Stimulated activated naive CD8-positive, alpha-beta T cell treated with anti-CD3 and anti-CD28 coated beads, Interleukin-15, Interleukin-2, amounts not matched to agents 100 ng/mL and 50 ng/mL, for 24 hours (primary cell): ENCODE measurements at regions not wholly inside any gene's neighbourhood (a gene's known extent, or its start where the extent isn't known, plus 50 kb on each side); places are given as distances from the start of the nearest gene placed in this dataset.
"Not testable (repeated sequence)": the region's sequence is repeated elsewhere in the genome, so short reads cannot be mapped to it uniquely, and the experiment has no call there.

Experiments
- H3K27ac Mint-ChIP-seq: one replicate; pipeline ENCODE4 v1.8.0; 2021; ENCODE audit warnings: mild to moderate bottlenecking, mixed read lengths
- H3K27me3 Mint-ChIP-seq: one replicate; pipeline ENCODE4 v1.8.0; 2021; ENCODE audit warnings: mixed read lengths
- H3K36me3 Mint-ChIP-seq: one replicate; pipeline ENCODE4 v1.8.0; 2021; ENCODE audit warnings: low read depth, mixed read lengths
- H3K4me1 Mint-ChIP-seq: one replicate; pipeline ENCODE4 v1.8.0; 2021; ENCODE audit warnings: low read depth, mixed read lengths
- H3K4me3 Mint-ChIP-seq: one replicate; pipeline ENCODE4 v1.8.0; 2021; ENCODE audit warnings: mild to moderate bottlenecking, mixed read lengths
- H3K9me3 Mint-ChIP-seq: one replicate; pipeline ENCODE4 v1.8.0; 2021; ENCODE audit warnings: mixed read lengths

DNA sequence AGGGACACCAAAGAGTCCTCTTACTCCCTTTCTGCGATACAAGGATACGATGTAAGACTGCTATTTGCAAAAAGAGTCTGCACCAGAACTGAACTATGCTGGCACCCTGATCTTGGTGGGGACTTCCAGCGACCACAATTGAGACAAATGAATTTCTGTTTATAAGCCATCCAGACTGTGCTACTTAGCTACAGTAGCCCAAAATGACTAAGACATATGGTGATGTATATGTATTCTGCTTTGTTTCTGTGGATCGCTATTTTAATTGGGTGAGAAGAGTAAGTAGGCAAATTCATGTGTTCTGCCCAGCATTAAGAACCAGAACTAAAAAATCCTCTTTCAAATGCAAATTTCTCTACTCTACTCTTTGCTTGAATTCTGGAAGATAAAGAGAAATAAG lies 720.9 kb downstream of the DIPK2A start:
- no peaks in the 10 kb centered on the region for H3K4me1 Mint-ChIP-seq
- H3K9me3 Mint-ChIP-seq: peaks cover 5% of the 10 kb centered on the region
- H3K4me3 Mint-ChIP-seq: no peak overlapping the region
- no peaks in the 10 kb centered on the region for H3K36me3 Mint-ChIP-seq
- H3K27me3 Mint-ChIP-seq: no peaks in the 10 kb centered on the region
- no peak overlapping the region for H3K27ac Mint-ChIP-seq

DNA sequence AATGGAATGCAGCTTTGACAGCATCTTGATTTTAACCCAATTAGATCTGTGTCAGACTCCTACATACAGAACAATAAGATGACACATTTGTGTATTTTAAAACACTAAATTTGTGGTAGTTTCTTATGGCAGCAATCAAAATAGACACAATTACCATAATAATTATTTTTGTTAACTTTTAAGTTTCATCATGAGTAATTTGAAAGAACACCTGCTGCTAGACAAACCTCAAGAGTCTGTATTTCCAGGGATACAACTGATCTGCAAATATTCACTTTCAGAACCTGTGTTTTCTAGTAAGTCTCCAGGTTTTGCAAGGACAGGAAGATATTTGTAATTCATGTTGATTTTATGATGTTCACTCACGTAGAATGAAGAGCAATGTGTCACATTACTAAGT lies 736.8 kb downstream of the DIPK2A start:
- H3K4me1 Mint-ChIP-seq: no peaks in the 10 kb centered on the region

DNA sequence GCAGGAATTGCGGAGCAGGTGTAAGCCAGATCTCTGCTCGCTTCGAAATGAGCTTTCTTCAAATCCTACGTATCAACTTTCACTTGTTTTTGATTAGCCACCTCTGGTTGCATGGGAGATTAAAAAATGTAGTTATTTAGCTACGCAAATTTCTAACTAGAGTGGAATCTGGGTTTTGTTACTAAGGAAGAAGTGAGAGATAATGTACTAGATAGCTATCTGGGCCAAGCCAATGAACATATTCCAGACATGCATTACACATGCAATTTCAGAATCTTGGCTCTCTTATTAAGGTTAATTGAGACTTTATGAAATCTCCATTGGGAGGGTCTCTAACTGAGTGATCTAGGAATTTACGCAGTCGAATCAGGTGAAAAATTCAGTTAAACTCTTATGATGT lies 765.7 kb downstream of the DIPK2A start:
- Mint-ChIP-seq H3K4me3 (no peak overlapping the region), H3K27me3 (no peaks in the 10 kb centered on the region), H3K4me1 (no peaks in the 10 kb centered on the region), H3K9me3 (no peaks in the 10 kb centered on the region), H3K36me3 (no peaks in the 10 kb centered on the region), H3K27ac (no peak overlapping the region)

More for the DNA sequence above, 736.8 kb downstream of the DIPK2A start:
- no peaks in the 10 kb centered on the region for H3K9me3 Mint-ChIP-seq
- H3K36me3 Mint-ChIP-seq: no peaks in the 10 kb centered on the region
- no peaks in the 10 kb centered on the region for H3K27me3 Mint-ChIP-seq
- H3K27ac Mint-ChIP-seq: no peak overlapping the region
- no peak overlapping the region for H3K4me3 Mint-ChIP-seq

DNA sequence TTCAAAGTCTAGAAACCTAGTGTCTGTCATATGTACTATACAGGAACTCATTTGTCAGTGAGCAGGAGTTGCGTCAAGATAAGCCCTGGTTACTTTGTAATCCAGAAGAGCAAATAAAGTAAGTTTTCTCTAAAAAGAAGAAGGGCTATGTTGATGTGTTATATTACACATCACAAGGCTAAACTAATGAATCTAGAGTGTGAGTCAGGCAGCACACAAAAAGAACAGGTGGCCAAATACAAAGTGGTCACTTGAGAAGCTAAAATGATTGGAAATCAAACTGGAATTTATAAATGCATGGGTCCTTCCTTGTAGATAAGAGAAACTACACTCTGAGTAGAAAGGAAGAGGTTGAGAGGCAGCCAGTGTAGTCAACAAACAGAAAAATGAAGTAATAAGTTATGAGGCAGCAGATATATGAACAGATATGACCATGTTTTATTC lies 771.6 kb downstream of the DIPK2A start:
- Mint-ChIP-seq H3K27ac (no peak overlapping the region), H3K4me3 (no peak overlapping the region), H3K4me1 (no peaks in the 10 kb centered on the region), H3K9me3 (no peaks in the 10 kb centered on the region), H3K36me3 (no peaks in the 10 kb centered on the region), H3K27me3 (no peaks in the 10 kb centered on the region)

DNA sequence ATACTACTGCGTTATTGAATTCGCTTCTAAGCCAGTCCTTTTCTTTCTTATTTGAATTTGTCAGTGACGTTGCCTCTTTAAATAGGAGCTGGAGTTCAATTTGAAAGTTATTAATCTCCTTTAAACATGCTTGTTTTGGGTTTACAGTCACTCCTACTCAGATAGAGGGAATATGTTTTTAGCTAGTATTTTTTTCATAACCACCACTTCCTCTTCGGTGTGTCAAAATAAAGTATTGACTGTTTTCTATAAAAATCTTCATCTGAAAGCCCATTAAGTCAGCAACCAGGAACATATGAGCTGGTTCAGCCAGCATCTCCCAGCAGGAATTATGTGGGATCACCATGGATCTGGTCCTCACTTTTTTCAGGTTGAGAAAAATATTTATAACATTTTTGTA lies 772.9 kb downstream of the DIPK2A start:
- Mint-ChIP-seq H3K9me3 (no peaks in the 10 kb centered on the region), H3K27ac (no peak overlapping the region), H3K27me3 (no peaks in the 10 kb centered on the region), H3K4me1 (no peaks in the 10 kb centered on the region), H3K4me3 (no peak overlapping the region), H3K36me3 (no peaks in the 10 kb centered on the region)

DNA sequence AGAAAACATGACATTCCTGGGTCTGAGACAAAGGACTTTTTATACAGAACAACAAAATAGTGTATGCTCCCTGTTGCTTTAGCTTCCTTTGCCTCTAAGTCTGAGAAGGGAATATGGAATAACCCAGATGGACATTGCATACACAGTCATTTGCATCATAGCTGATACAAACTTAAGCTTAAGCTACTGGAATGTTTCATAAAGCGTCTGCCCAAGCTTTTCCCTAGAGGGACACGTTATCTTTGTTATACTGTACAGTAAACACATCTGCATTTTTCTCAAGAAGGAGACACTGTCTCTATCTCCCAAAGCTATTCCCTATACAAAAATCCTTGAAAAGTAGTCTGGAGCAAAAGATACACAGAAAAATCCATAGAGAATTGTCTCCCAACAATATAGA lies 775.0 kb downstream of the DIPK2A start:
- Mint-ChIP-seq H3K9me3 (no peaks in the 10 kb centered on the region), H3K4me3 (no peak overlapping the region), H3K27me3 (no peaks in the 10 kb centered on the region), H3K4me1 (no peaks in the 10 kb centered on the region), H3K36me3 (no peaks in the 10 kb centered on the region), H3K27ac (no peak overlapping the region)

DNA sequence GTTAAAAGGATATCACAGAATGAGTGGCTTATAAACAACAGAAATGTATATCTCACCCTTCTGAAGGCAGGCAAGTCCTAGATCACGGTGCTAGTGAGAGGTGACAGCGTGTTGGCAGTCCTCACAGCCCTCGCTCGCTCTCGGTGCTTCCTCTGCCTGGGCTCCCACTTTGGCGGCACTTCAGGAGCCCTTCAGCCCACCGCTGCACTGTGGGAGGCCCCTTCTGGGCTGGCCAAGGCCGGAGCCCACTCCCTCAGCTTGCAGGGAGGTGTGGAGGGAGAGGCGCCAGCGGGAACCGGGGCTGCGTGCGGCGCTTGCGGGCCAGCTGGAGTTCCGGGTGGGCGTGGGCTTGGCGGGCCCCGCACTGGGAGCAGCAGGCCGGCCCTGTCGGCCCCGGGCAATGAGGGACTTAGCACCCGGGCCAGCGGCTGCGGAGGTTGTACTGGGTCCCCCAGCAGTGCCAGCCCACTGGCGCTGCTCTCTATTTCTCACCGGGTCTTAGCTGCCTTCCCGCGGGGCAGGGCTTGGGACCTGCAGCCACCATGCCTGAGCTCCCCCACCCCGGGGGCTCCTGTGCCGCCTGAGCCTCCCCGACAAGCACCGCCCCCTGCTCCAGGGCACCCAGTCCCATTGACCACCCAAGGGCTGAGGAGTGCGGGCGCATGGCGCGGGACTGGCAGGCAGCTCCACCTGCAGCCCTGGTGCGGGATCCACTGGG lies 778.1 kb downstream of the DIPK2A start:
- not testable (repeated sequence) for H3K27ac Mint-ChIP-seq, H3K4me3 Mint-ChIP-seq, H3K36me3 Mint-ChIP-seq, H3K4me1 Mint-ChIP-seq, H3K27me3 Mint-ChIP-seq, H3K9me3 Mint-ChIP-seq

DNA sequence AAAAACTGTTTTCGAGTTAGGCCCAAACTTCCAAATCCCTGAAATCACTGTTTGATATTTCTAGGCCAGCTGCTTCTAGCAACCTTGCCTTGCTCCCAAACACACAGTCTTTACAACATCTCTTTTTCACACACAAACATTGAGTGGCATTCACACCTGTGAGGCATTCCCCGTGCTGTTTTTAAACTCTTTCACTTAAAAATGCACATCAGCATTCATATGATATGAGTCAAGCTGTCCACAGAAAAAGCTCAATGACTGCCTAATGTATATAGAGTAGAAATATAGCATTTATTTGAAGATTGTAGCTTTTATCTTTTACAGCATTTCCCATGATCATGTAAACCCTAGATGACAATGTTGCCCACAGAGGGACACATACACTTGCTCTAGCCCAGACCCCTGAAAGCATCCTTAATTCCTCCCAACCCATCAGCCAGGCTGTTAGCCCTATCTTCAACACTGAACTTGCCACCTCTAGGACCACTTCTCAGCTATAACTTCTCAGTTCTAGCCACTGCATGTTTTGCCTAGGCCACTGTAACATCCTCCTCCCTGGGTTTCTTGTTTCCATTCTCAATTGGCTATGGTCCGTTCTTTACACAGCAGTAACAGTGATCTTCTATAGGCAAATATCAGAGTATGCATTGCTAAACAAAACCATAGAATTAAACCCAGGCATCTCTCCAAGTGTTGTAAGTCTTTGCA lies 782.6 kb downstream of the DIPK2A start:
- Mint-ChIP-seq H3K4me3 (no peak overlapping the region), H3K9me3 (peaks cover 3% of the 10 kb centered on the region), H3K4me1 (no peaks in the 10 kb centered on the region), H3K27me3 (no peaks in the 10 kb centered on the region), H3K36me3 (no peaks in the 10 kb centered on the region), H3K27ac (no peak overlapping the region)

DNA sequence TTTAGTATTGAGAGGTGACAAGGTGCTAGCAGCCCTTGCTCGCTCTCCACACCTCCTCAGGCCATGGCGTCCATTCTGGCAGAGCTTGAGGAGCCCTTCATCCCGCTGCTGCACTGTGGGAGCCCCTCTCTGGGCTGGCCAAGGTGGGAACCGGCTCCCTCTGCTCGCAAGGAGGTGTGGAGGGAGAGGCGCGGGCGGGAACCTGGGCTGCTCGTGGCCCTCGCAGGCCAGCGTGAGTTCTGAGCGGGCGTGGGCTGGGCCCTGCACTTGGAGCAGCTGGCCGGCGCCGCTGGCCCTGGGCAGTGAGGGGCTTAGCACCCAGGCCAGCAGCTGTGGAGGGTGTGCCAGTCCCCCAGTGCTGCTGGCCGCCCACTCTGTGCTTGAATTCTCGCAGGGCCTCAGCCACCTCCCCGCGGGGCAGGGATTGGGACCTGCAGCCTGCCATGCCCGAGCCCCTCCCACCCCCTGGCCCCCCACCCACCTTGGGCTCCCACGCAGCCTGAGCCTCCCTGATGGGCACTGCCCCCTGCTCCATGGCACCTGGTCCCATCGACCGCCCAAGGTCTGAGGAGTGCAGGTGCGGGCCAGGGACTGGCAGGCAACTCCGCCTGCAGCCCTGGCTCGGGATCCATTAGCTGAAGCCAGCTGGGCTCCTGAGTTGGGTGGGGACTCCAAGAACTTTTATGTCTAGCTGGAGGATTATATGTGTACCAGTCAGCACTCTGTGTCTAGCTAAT lies 785.2 kb downstream of the DIPK2A start:
- Mint-ChIP-seq H3K27ac (no peak overlapping the region), H3K27me3 (no peaks in the 10 kb centered on the region), H3K4me1 (no peaks in the 10 kb centered on the region), H3K4me3 (no peak overlapping the region), H3K9me3 (peaks cover 3% of the 10 kb centered on the region), H3K36me3 (no peaks in the 10 kb centered on the region)

DNA sequence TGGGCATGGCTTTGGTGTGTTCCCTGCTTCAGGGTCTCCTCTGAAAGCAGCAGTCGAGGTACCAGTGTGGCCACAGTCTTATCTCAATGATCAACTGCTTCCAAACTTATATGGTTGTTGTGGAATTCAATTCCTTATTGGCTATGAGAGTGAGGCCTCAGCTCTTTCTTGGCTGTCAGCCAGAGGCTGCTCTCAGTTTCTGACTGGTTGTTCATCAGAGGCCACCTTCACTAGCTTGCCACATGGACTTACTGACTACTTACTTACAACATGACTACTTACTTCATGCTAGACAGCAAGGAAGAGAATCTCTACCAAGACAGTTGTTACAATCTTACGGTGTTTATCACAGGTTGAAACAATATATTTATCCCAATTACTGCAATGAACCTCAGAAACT lies 789.2 kb downstream of the DIPK2A start:
- Mint-ChIP-seq H3K4me1 (no peaks in the 10 kb centered on the region), H3K27ac (no peak overlapping the region), H3K4me3 (no peak overlapping the region), H3K9me3 (no peaks in the 10 kb centered on the region), H3K27me3 (peaks cover 7% of the 10 kb centered on the region), H3K36me3 (no peaks in the 10 kb centered on the region)

DNA sequence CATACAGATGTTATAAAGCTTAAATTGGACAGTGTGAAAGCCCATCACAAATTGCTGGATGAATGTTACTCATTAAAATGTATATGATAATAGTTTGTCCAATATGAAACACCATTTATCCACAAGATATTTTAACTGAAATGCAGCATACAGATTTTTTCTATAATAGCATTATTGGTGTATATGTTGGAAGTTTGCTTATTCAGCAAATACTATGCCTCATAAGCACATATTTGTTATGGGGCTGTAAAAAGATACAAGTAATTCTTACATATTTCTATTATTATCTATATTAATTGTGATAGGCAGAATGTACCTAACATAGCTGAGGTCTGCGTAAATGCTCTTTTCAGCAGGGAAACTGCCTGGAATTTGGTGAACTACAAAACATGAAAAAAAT lies 790.5 kb downstream of the DIPK2A start:
- Mint-ChIP-seq H3K36me3 (no peaks in the 10 kb centered on the region), H3K27me3 (peaks cover 7% of the 10 kb centered on the region), H3K4me1 (no peaks in the 10 kb centered on the region), H3K4me3 (no peak overlapping the region), H3K9me3 (no peaks in the 10 kb centered on the region), H3K27ac (no peak overlapping the region)

DNA sequence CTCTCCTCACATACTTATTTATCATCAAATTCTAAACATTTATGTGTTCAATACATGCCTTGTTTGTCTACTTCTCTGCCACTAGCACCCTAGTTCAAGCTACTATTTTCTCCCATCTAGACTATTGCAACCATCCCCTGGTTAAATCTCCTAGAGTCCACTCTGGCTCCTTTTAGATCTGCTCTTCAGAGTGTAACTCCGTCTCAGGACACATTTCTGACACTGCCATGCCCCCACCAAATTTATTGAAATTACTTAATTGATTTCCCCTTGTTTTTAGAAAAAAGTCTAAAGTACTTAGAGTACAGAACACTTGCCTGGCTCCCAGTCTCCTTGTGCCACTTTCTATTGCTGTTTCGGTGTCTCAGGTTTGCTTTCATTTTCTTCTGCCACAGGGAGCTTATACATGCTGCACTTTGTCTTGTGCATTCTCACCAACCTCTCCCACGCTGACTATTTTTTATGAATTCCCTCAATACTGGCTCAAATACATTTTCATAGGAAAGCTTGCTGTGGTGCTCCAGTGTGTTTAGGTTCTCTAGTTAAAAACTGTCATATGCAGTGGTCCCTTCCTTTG lies 792.3 kb downstream of the DIPK2A start:
- Mint-ChIP-seq H3K27ac (no peak overlapping the region), H3K9me3 (no peaks in the 10 kb centered on the region), H3K27me3 (peaks cover 7% of the 10 kb centered on the region), H3K36me3 (no peaks in the 10 kb centered on the region), H3K4me1 (no peaks in the 10 kb centered on the region), H3K4me3 (no peak overlapping the region)

DNA sequence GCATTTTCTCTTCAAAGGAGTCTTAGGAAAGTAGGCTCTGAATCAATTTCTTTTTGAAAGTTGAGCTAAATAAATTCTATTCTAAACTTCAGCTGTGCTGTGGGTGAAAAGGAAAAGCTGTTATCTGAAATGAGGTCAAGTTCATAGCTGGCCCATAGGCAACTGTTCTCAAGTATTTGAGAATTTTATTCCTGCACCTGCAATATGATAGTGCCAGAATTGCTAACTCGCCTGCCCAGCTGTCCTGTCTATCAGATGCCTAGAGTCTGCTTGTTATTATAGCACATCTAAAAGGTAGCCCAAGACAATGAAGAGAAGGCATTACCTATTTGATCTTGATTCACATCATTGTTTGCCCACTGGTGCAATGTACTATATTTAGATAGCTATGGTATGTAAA lies 798.7 kb downstream of the DIPK2A start:
- no peak overlapping the region for H3K4me3 Mint-ChIP-seq
- H3K36me3 Mint-ChIP-seq: no peaks in the 10 kb centered on the region
- H3K27ac Mint-ChIP-seq: no peak overlapping the region
- H3K4me1 Mint-ChIP-seq: no peaks in the 10 kb centered on the region
- no peaks in the 10 kb centered on the region for H3K9me3 Mint-ChIP-seq
- H3K27me3 Mint-ChIP-seq: no peaks in the 10 kb centered on the region

DNA sequence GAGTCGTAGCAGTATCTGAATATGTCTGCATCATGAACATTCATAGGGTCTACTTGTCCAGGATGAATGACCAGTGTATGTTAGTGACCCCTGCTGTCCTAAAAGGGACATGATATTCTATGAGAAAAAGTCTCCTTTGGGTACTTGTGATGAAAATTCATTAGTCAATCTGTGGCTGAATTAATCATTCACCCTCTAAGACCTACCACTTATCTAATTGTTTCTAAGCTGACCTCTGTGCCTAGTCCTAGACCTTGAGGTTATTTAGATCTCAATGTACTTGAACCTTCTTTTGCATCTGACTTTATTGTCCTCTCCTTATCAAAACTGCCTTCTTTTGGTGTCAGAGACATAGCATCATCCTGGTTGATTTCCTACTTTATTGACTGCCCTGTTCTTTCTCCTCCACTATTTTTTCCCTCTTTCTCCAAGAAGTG lies 799.3 kb downstream of the DIPK2A start:
- no peaks in the 10 kb centered on the region for H3K9me3 Mint-ChIP-seq
- no peak overlapping the region for H3K27ac Mint-ChIP-seq
- no peaks in the 10 kb centered on the region for H3K27me3 Mint-ChIP-seq
- no peaks in the 10 kb centered on the region for H3K36me3 Mint-ChIP-seq
- H3K4me1 Mint-ChIP-seq: no peaks in the 10 kb centered on the region
- H3K4me3 Mint-ChIP-seq: no peak overlapping the region

DNA sequence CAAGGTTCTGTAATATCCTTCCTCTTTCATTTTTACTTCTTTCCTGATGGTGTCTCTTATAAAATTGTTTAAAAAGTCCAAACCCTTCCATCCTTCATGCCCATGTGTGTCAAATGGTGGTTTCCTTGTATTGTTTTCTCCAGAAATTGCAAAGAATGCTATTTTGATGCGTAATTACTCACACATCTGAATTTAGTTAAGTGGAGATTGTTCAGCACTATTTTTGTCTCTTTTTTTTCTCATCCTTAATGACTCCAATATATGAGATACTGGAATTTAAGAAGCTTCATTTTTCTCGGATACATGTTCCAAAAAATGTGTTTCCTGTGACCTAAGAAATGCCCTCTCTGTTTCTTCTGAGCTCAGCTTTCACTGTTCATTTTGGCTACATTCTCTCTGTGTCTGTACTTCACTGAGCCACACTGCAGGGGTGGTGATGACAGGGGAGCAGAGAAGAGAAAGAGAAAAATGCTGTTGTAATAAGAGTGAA lies 799.8 kb downstream of the DIPK2A start:
- H3K27me3 Mint-ChIP-seq: no peaks in the 10 kb centered on the region
- no peaks in the 10 kb centered on the region for H3K9me3 Mint-ChIP-seq
- H3K4me3 Mint-ChIP-seq: no peak overlapping the region
- H3K4me1 Mint-ChIP-seq: no peaks in the 10 kb centered on the region
- H3K36me3 Mint-ChIP-seq: no peaks in the 10 kb centered on the region
- no peak overlapping the region for H3K27ac Mint-ChIP-seq
